Hepatocyte (in vitro differentiated cells): ENCODE measurements at regions not wholly inside any gene's neighbourhood (a gene's known extent, or its start where the extent isn't known, plus 50 kb on each side); places are given as distances from the start of the nearest gene placed in this dataset.

Experiments used
- CTCF ChIP-seq: fragments of 200-600 bp; sonication (generic); IDR thresholded peaks from 2 replicates; pipeline ENCODE4 v1.5.1; 2016; ENCODE audit warnings: antibody characterized with exemption, mild to moderate bottlenecking; ENCODE audit not compliant: poor library complexity
- EZH2 ChIP-seq: fragments of 200-600 bp; sonication (generic); IDR thresholded peaks from 2 replicates; pipeline ENCODE4 v1.6.1; 2016; ENCODE audit warnings: antibody characterized with exemption, mild to moderate bottlenecking, borderline replicate concordance

- TF ChIP-seq CTCF (no peak), EZH2 (no peak)
Observed at GRCh38 chr2:238684362-238685326, 163.2 kb upstream of the TWIST2 start.
